ENCODE measurements at regions not wholly inside any gene's neighbourhood (a gene's known extent, or its start where the extent isn't known, plus 50 kb on each side); places are given as distances from the start of the nearest gene placed in this dataset.

DNA sequence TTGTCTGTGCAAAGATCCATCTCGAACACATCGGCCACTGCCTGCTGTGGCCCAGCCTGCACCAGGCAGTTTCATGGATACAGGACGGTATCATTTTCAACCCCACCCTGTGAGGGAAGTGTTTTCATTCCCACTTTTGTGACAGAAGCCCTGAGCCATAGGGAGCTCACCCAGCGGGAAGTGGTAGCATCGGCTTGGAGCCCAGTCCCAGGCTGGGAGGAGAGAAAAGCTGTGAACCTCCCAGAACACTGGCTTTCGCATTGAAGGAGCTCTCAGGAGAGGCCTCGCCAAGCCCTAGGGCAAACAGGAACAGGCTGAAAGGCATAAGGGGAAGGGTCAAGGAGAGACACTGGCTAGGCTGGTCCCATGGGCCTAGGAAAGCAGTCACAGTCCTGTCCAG lies 166.1 kb downstream of the TFCP2L1 start:
- no peak for DNase-seq

DNA sequence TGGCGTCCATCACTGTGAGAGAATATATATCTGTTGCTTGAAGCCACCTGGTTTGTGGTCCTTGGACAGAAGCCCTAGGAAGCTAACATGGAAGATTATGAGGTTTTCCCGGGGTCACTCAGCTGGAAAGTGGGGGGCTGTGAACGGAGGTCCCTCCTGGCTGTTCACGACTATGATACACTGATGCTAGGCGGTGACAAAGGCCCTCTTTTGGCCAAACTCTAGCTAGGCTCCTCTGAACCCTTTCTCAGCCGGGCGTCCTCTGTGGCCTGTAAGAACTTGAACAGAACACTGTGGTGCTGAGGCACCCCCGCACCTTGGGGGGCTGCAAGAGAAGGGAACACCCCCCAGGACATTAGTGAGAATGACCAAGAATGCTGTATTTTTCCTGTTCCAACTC lies 164.6 kb downstream of the TFCP2L1 start:
- DNase-seq, result no peak

DNA sequence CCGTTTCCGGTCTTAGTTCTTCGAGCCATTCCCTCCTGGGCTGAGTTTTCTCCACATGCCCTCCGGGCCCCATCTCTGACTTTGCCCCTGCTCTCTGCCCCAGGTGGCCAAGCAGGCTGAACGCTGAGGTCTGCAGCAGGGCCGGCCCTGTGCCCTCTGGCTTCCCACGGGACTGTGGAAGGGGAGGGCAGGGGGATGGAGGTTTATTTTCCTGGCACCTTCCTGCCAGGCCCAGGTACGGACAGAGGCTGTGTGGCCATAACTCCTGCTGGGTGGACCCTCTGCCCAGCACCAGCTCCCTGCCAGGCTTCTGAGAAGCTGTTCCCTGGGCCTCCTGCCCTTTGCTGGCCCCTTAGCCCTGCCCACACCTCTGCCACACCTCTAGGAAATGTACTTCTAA lies 164.0 kb downstream of the TFCP2L1 start:
- DNase-seq, result no peak

DNA sequence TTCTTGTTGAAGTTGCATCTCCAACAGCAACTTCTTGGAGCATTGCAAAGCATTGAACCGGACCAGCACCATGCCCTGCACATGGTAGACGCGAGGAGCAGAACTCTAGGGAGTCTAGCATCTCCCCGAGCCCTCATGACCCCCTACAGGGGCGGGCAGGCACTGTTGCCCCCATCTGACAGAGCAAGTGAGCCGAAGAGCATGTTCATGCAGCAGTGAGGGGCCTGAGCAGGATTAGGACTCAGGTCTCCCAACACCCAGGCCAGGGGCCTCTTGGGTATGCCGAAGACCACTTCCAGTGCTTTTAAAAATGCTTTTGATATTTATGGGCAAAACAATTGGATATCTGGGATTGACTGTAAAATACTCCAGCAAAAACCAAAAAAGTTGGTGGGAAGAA lies 163.3 kb downstream of the TFCP2L1 start:
- DNase-seq, result no peak

DNA sequence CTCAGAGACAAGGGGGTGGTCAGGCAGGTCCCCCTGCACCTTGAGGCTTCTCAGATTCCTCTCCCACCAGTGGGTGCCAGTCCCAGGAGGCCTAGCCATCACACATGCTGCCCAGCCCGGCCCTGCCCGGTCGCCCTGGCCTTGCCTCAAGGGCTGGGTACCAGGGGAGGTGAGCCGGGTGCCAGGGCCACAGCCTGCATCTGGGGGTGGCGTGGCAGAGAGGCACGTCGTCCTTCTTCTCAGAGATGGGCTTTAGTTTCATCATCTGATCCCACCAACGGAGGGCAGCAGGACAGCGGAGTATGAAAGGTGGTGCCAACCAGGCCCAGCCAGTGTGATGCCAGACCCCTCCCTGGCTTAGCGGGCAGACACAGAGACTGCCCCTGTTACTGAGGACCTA lies 161.7 kb downstream of the TFCP2L1 start:
- DNase-seq, result no peak

DNA sequence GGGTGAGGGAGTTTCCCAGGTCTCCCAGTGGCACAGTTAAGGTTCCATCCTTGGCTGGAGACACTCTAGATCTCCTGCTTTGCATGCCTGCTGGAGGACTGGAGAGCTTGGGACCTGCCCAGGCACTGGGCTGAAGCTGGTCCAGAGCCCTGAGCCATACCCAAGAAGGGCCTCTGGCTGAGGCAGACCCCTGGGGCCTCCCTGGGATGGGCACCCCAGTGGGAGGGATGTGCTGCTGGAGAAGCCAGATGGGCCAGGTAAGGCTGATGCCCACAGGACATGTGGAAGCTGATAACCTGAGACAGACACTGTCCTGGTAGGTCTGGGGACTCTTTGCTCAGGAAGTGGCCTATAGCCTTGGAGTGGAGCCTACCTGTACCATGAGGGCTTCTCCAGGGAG lies 160.7 kb downstream of the TFCP2L1 start:
- no peak for DNase-seq

DNA sequence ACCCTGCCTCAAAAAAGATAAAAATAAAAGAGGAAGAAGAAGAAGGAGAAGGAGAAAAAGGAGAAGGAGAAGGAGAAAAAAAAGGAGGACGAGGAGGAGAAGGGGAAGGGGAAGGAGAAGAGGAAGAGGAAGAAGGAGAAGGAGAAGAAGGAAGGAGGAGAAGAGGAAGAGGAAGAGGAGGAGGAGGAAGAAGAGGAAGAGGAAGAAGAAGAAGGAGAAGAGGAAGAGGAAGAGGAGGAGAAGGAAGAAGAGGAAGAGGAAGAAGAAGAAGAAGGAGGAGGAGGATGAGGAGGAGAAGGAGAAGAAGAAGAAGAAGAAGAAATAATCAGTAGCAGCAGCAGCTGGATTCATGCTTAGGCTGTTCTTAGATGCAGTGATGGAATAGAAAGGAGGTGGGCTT lies 159.7 kb downstream of the TFCP2L1 start:
- DNase-seq, result no peak

DNA sequence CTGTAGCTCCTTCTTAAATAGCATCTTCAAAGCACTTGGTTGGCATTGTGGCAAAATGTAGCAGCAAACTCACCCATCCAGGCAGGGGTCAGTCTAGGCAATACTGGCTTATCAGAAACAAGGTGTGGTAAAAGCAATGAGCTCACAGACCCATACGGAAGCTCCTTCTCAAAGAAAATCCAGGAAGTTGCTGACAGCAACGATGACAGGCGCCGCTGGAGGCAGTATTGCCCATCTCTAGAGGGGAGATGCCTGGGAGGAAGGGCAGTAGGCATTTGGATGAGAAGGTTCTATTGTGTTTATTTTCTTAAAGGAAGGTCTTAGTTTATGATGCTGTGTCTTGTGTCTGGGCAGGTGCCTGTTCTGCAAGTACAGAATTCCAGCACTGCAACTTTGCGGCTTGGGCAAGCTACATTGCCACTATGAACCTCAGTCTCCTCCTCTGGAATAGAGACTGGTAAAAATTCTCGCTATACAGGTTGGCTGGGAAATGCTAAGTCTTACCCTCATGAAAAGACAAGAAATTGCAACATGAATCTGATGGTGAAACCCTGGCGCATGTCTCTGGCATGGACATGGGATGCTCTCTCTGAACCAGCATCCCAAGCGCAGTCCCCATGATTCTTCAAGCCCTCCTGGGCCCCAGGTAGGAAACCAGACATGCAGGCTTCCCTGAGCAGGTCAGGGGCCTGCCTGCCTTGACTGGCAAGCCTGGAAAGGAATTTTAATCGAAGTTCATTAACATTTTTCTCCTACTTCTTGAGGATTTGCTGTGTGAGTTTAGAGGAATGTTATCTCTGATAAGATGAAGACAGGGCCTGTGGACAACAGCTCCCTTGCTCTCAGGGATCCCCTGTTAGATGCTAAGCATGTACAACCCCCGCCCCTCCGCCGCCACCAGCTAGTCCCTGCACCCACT lies 156.0 kb downstream of the TFCP2L1 start:
- no peak for DNase-seq

DNA sequence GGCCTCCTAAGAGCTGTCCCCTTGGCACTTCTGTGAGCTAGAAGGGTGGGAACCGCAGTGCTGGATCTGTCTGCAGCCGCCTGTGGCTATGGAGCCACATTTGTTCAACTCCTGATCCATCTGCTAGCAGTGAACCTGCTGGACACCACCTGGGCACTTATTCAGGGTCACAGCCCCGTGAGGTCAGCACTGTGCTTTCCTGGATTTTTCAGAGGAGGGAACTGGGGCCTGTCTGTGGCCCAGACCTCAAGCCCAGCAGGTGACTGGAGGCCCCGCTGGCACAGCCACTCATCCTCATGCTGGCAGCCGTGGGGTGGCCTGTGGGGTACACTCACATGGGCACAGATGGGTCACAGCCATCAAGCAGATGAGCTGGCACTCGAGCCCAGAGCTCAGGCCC lies 155.3 kb downstream of the TFCP2L1 start:
- DNase-seq, result no peak

DNA sequence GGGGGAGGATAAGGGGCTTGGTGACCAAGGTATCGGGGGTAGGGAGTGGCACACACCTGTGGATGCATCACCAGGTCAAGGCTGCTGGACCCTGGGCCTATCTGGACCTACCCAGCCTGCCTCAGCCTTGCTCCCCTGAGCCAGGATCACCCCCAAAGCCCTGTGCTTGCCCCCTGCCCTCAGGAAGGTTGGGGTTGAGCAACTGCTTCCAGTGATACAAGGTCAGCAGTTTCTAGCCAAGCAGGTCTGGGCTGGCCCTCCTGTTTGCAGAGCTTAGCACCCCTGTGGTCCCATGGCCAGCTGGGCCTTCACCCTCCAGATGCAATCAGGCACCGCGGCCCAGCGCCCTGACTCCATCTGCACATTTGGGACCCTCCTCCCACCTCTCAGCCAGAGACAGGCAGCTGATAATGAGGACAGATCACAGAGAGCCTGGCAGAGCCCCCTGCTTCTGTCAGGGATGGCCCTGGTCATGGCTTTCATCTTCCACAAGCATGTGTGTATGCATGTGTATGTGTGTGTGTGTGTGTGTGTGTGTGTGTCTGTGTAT lies 154.6 kb downstream of the TFCP2L1 start:
- DNase-seq, result no peak

DNA sequence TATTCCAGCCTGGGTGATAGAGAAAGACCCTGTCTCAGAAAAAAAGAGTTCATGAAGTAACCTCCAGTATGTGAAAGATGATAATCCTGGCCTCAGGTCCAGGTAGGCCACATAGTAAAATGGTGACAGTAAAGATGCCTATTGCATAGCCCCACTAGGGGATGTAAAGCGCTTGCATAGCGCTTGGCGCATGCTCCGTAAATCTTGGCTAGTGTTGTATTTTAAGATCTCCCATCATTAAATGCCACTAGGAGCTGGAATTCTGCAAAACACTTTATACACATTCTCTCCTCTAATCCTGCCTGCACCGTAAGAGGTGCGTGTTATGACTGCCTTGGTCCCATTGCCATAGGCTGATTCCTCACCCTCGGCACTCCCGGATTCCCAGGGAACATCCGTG lies 153.6 kb downstream of the TFCP2L1 start:
- no peak for DNase-seq

DNA sequence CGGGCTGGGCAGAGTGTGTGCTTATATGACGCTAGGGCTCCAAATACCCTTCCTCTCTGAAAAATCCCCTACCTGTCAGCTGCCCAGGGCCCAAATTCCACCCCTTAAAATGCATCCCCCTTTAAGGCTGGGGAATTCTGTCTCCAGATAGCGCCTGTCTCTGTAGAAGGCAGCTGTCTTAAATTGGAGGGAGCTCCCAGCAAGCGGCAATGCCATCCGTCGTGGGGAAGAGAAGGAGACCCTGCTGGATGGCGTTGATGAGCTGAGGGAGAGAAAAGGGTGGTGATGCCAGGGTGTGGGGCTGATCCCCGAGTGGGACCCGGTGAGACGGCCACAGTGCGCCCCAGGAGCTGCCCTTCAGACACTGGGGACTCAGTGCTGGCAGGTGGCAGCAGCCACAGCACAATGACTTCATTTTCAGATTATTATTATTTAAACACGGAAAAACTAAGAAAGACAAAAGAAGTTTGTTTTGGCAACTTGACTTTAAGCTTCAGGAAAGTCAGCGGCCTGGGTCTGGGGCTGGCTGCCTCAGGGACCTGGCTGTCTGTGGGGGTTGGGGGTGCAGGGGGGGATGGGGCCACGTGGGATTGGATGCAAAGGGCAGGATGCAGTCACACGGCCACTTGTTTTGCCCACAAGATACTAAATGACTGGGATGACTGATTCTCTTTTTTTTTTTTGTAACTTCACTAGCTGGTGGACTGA lies 152.8 kb downstream of the TFCP2L1 start:
- no peak for DNase-seq

DNA sequence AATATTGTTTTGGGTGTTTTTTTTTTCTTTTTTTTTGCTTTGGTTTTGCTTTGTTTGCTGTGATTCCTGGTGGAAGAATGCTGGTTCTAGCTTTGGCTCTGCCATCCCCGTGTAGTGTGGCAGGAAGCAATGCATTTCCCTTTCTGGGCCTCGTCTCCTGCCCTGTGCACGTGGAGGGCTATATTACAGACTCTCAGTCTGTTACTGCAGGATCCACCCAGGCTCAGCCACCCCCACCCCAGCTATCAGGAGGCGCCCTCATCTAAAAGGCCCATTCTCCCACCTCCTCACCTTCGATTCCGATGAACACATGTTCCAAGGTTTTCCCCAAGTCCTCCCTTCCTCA lies 152.3 kb downstream of the TFCP2L1 start:
- no peak for DNase-seq

DNA sequence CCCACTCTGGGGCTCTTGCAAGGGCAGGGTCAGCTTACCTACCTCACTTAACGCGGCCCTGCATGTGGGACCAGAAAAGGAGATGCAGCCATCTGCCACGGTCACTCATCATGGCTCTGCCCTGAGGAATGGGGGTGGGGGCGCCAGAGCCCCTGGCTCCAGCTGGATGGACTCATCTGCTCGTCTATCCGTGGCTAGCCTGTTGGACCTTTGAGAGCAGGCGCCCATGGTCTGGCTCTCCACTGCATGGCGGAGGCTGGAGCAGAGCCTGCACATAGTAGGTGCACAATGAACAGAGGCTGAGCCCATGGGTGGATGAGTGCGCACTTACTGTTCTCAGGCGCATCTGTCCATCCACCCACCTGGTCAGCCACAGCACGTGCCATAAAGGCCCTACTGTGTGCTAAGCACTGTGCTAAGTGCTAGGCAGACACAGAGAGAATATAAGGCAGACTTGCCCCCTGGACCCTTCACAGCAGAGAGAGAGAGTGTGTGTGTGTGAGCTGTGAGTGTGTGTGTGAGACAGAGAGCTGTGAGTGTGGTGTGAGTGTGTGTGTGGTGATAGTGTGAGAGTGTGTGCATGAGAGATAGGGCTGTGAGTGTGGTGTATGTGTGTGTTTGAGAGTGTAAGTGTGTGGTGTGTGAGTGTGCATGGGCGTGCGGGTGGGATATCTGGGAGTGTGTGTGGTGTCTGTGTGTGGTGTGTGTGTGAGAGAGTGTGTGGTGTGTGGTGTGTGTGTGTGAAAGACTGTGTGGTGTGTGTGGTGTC lies 151.3 kb downstream of the TFCP2L1 start:
- DNase-seq, result no peak

DNA sequence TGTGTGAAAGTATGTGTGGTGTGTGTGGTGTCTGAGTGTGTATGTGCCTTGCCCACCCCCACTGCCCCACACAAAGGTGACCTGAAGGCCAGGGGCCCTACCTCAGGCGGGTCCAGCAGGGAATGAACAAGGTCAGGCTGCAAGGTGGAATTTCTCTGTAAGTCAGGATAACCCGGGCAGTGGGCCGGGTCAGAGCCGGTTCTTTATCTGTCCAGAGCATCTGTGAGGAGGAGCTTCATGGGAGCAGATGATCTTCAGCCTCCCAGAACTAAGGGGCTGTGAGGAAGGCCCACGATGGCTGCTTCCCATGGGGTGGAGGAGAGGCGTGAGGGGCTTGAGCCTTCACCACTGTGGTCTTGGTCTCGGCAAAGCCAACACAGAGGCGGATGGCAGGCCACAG lies 150.3 kb downstream of the TFCP2L1 start:
- DNase-seq, result no peak

DNA sequence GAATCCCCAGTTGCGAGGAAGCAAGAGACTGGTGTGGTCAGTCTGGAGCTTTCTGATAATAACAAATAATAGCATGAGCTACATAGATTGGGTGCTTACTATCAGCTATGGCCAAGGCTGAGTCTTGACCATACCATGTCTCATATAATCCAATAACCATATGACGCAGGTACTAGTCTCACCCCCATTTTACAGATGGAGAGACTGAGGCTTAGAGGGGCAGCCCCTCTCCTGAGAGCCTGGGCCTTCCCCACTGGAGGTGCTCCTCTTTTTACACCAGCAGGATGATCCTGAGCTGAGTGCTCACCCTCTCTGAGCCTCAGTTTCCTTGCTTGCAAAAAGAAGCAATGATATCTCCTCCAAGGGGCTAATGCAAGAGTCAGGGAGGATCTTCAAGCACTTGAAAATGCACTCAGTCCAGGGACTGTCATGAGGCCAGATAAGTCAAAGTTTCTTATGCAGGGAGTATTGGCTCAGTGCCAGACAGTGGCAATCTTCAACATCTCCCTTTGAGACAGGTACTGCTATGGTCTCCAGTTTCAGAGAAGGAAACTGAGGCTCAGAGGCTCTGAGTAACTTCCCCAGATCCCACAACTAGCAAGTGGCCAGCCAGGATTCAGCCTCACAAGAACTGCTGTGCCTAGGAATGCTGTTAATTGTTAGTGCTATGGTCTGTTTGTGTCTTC lies 149.7 kb downstream of the TFCP2L1 start:
- no peak for DNase-seq

DNA sequence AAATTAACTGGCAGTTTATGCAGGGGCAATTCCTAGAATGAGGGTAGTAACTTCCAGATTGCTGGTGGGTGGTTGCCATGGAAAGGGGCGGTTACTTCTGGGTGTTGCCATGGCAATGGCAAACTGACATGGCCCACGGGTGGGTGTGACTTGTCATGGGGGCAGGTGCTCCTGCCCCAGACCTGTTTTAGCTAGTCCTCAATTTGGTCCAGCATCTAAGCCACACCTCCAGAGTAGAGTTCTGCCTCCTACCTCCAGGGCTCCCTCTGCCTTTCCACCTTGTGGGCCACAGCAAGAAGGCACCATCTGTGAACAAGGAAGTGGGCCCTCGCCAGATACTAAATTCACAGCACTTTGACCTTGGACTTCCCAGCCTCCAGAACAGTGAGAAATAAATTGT lies 148.7 kb downstream of the TFCP2L1 start:
- DNase-seq, result no peak

DNA sequence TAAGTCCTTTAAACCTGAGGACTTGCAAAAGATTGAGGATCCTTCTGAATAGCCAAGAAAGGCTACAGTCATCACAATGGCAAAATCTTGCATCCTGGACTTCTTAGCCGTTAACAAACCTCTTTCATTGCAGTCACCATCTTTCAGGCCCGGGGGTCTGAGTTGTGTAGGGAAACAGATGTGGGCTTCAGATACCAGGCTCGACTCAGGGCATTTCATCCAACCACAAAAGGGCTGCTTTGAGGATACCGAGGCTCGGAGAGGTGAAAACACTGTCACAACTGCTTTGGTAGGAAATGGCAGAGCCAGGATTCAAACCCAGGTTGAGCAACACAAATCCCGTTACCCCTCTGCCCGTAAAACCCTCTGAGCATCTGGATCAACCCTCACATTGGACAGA lies 147.4 kb downstream of the TFCP2L1 start:
- DNase-seq, result no peak

DNA sequence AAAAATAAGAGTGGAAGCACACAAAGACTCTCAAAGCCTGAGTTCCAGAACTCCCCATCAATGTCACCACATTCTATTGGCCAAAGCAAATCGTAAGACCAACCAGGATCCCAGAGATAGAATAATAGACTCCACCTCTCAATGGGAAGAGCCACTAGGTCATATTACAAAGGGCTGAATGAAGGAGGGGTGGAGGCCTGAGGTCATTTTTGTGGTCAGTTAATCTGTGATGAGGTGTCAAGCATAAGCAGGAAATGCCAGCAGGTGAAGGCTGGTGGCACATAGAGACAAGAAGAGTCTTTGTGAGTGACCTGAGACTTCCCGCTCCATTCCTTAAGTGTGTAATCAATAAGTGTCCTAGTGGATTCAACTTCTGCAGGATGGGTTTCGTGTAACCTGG lies 144.3 kb downstream of the TFCP2L1 start:
- no peak for DNase-seq

DNA sequence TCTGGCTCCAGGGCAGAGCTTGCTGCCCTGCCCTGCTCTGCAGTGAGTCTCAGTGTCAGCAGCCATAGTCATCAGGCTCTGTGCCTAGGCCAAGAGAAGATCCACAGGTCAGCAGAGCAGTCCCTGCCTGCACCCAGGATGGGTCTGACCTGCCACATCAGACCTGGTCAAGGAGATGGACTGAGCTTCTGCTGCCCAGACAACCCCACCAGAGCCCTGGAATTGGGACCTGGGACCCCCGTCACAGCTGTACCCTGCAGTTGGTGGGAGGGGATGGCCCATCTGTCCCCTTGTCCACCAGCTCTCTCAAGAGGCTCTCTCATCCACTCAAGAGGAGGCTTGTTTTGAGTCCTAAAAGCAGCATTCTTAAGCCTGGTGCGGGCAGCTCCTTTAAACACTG lies 142.6 kb downstream of the TFCP2L1 start:
- no peak for DNase-seq

DNA sequence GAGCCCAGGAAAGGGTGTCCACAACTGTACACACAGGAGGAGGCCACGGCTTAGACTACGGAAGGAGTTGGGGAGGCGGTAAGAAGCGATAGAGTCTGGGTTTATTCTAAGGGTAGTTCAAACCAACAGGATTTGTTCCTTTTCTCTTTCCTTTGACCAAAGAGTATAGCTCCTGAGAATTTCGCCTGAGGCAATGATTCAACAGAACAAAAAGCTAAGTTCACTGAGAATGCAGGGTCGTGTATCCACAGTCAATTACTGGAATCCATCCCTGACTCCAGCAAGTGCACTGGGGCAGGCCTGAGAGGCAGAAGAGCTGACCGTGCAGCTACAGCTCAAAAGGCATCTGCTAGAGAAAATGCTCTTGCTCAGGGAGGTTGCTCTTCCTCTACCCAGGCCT lies 140.9 kb downstream of the TFCP2L1 start:
- no peak for DNase-seq

DNA sequence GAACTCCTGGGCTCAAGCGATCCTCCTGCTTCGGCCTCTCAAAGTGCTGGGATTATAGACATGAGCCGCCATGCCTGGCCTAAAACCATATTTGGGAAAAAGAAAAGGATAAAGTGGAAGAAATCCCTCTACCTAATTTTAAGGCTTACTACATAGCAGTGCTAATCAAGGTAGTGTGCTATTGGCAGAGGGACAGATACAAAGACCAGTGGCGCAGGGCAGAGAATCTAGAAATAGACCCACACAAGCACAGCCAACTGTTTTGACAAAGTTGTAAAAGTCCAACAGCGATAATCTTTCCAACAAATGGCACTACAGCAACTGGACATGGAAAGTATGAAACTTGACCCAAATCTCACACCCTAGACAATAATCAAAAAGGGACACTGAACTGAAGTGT lies 138.4 kb downstream of the TFCP2L1 start:
- DNase-seq, result no peak

DNA sequence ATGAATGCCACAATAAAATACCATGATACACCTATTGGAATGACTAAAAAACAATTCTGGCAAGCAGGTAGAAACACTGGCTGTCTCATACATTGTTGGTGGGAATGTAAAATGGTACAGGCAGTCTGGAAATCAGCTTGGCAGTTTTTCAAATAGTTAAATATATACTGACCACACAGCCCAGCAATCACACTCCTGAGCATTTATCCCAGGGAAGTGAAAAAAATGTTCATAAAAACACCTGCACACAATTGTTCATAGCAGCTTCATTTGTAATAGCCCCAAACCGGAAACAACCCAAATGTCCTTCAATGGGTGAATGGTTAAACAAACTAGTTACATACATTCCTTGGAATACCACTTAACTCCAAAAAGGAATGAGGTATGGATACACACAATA lies 137.2 kb downstream of the TFCP2L1 start:
- DNase-seq, result no peak

Data from HCEC 1CT (cell line).